K562 (cell line): ENCODE measurements at regions not wholly inside any gene's neighbourhood (a gene's known extent, or its start where the extent isn't known, plus 50 kb on each side); places are given as distances from the start of the nearest gene placed in this dataset.

ENCODE experiments used
- ATAC-seq: fragments of 200-7000 bp; cut with Tn5 transposase; 3 replicates; pipeline ENCODE4 v1.9.1; 2020; ENCODE audit warnings: moderate library complexity
- BruUV-seq: library from RNA; stranded (reverse); fragments of 400-500 nt; replicated peaks from 2 replicates; lab custom pipeline; 2021; lab: Mats Ljungman, UMichigan
- CTCF ChIA-PET: fragments of 300-600 bp; formaldehyde crosslinking; extraction: SDS; loops from one replicate; lab custom pipeline; 2021; ENCODE audit warnings: low intra/inter-chr PET ratio; lab: Yijun Ruan, JAX
- POLR2A ChIA-PET: fragments of 300-600, 350-650 bp; sonication (Branson Sonifier 250); formaldehyde crosslinking; extraction: SDS; loops from one replicate; lab custom pipeline; 2021; ENCODE audit warnings: antibody characterized with exemption, inconsistent platforms; lab: Yijun Ruan, JAX
- DNase-seq, 4 experiments: peaks; one replicate each; pipeline versions ENCODE4 v3.0.0 to v3.0.0-alpha.2; 2011 to 2018; ENCODE audit warnings: low spot score in 3 of 4, mixed read lengths in 3 of 4; ENCODE audit errors: extremely low read depth in 1 of 4
- FAIRE-seq: peaks from 2 replicates; lab custom pipeline; 2011; peaks lifted over from hg19 to GRCh38; lab: Jason Lieb, UNC
- H2AFZ ChIP-seq: 2 replicates; pipeline ENCODE4 v1.6.0; 2011; ENCODE audit warnings: low read depth, low read length, control low read depth, inconsistent platforms
- H3K27ac ChIP-seq: fragments of 200-600 bp; 3 replicates; pipeline ENCODE4 v1.8.0; 2011; ENCODE audit warnings: low read depth, mild to moderate bottlenecking, control low read depth, inconsistent platforms, low read length, moderate library complexity, mixed read lengths; ENCODE audit errors: extremely low read depth
- H3K27me3 ChIP-seq, 2 experiments: fragments of 300-600 bp in 1 of 2; 2 replicates in 1 of 2; 3 replicates in 1 of 2; pipeline versions ENCODE4 v1.6.0 to v1.8.0; 2011; ENCODE audit warnings: inconsistent platforms in 2 of 2, low read length in 2 of 2, mild to moderate bottlenecking in 1 of 2, mixed read lengths in 1 of 2, moderate library complexity in 1 of 2; ENCODE audit not compliant: control insufficient read depth in 2 of 2, insufficient read depth in 2 of 2
- H3K36me3 ChIP-seq: fragments of 300-600 bp; 3 replicates; pipeline ENCODE4 v1.8.0; 2011; ENCODE audit warnings: mild to moderate bottlenecking, low read length, inconsistent platforms; ENCODE audit not compliant: control insufficient read depth, insufficient read depth
- H3K4me1 ChIP-seq, 2 experiments: fragments of 200-600 bp in 1 of 2; replicated peaks in 1 of 2; 2 replicates in 1 of 2; 3 replicates in 1 of 2; pipeline versions ENCODE4 v1.5.1 to v1.8.0; 2011; ENCODE audit warnings: inconsistent platforms in 2 of 2, low read length in 2 of 2, mild to moderate bottlenecking in 1 of 2, mixed read lengths in 1 of 2, moderate library complexity in 1 of 2; ENCODE audit not compliant: control insufficient read depth in 2 of 2, insufficient read depth in 2 of 2
- H3K4me2 ChIP-seq: 2 replicates; pipeline ENCODE4 v1.6.1; 2011; ENCODE audit warnings: low read length, control low read depth, inconsistent platforms, mixed read lengths; ENCODE audit not compliant: insufficient read depth
- H3K4me3 ChIP-seq: fragments of 200-600 bp; sonication (generic), shearing (Covaris generic); 2 replicates; pipeline ENCODE4 v1.5.1; 2016; ENCODE audit warnings: control low read depth, inconsistent platforms
- H3K79me2 ChIP-seq: fragments of 200-600 bp; 3 replicates; pipeline ENCODE4 v1.8.0; 2011; ENCODE audit warnings: low read length, inconsistent platforms; ENCODE audit not compliant: control insufficient read depth, insufficient read depth
- H3K9ac ChIP-seq, 2 experiments: 2 replicates each; pipeline versions ENCODE4 v1.6.0 to v1.6.1; 2011; ENCODE audit warnings: low read depth in 2 of 2, low read length in 2 of 2, control low read depth in 1 of 2, inconsistent platforms in 1 of 2, mild to moderate bottlenecking in 1 of 2, mixed read lengths in 1 of 2; ENCODE audit not compliant: insufficient read depth in 1 of 2
- H3K9me1 ChIP-seq: one replicate; pipeline ENCODE4 v1.6.0; 2011; ENCODE audit warnings: inconsistent platforms, mild to moderate bottlenecking, low read length, moderate library complexity; ENCODE audit not compliant: control insufficient read depth, insufficient read depth
- H3K9me3 ChIP-seq: replicated peaks from 2 replicates; pipeline ENCODE4 v1.5.1; 2011; ENCODE audit warnings: low read depth, low read length, inconsistent platforms; ENCODE audit not compliant: control insufficient read depth, insufficient read depth
- H4K20me1 ChIP-seq: replicated peaks from 2 replicates; pipeline ENCODE4 v1.6.1; 2011; ENCODE audit warnings: low read length, inconsistent platforms, mixed read lengths; ENCODE audit not compliant: control insufficient read depth, insufficient read depth
- BRF1 ChIP-seq: IDR thresholded peaks from 3 replicates; pipeline ENCODE4 v1.6.1; 2011; ENCODE audit warnings: borderline replicate concordance, mild to moderate bottlenecking; ENCODE audit not compliant: insufficient read length; ENCODE audit errors: extremely low read depth
- CBX3 ChIP-seq, 2 experiments: IDR thresholded peaks; 1 replicate in 1 of 2; 2 replicates in 1 of 2; pipeline ENCODE4 v1.6.1; 2012; ENCODE audit warnings: inconsistent platforms in 2 of 2, low read length in 2 of 2, borderline replicate concordance in 1 of 2, control low read depth in 1 of 2
- MAZ ChIP-seq, 2 experiments: fragments of 450-650 bp in 1 of 2; sonication (generic) in 1 of 2; formaldehyde crosslinking; IDR thresholded peaks in 1 of 2; conservative IDR thresholded peaks in 1 of 2; 2 replicates each; pipeline versions ENCODE4 v1.4.0 to v1.5.0; 2020; ENCODE audit warnings: mild to moderate bottlenecking in 1 of 2, missing genetic modification reagents in 1 of 2
- PHF21A ChIP-seq: fragments of 450-650 bp; IDR thresholded peaks from 2 replicates; pipeline ENCODE4 v1.6.1; 2017; ENCODE audit warnings: low read depth, borderline replicate concordance
- PML ChIP-seq: IDR thresholded peaks from 2 replicates; pipeline ENCODE4 v1.6.1; 2012; ENCODE audit warnings: low read length, inconsistent platforms
- POLR2AphosphoS5 ChIP-seq: IDR thresholded peaks from 2 replicates; pipeline ENCODE4 v1.6.1; 2011; ENCODE audit warnings: mild to moderate bottlenecking, low read depth, low read length, moderate library complexity; ENCODE audit not compliant: control insufficient read depth, insufficient read depth
- RAD51 ChIP-seq: fragments of 450-650 bp; IDR thresholded peaks from 2 replicates; pipeline ENCODE4 v1.7.1; 2016; ENCODE audit warnings: low read depth, mild to moderate bottlenecking, borderline replicate concordance
- STAT5A ChIP-seq: IDR thresholded peaks from 2 replicates; pipeline ENCODE4 v1.6.1; 2012; ENCODE audit warnings: low read length, inconsistent platforms, borderline replicate concordance
- ZNF174 ChIP-seq: fragments of 250-450 bp; sonication (Bioruptor Pico); IDR thresholded peaks from 2 replicates; pipeline ENCODE4 v1.4.0; 2020; ENCODE audit warnings: mild to moderate bottlenecking
- ZNF561 ChIP-seq: fragments of 450-650 bp; formaldehyde crosslinking; conservative IDR thresholded peaks from 2 replicates; pipeline ENCODE4 v1.4.0; 2020; ENCODE audit warnings: mild to moderate bottlenecking, moderate library complexity
- ZNF644 ChIP-seq: fragments of 200-800 bp; sonication (Bioruptor generic); IDR thresholded peaks from 2 replicates; pipeline ENCODE4 v1.6.1; 2016; ENCODE audit warnings: low read depth, missing genetic modification characterization, missing compliant biosample characterization
- ZNF830 ChIP-seq: fragments of 250-450 bp; sonication (Bioruptor Pico); IDR thresholded peaks from 2 replicates; pipeline ENCODE4 v1.5.0; 2021; ENCODE audit warnings: mild to moderate bottlenecking
- ZZZ3 ChIP-seq: fragments of 450-650 bp; IDR thresholded peaks from 2 replicates; pipeline ENCODE4 v1.6.1; 2016; ENCODE audit warnings: antibody characterized with exemption, mild to moderate bottlenecking, moderate library complexity
- WGBS: fragments of 100-300 bp; shearing (Covaris generic); methylation state at CpG from one replicate; pipeline ENCODE4 v1.1.6; 2016; ENCODE audit warnings: low coverage, mixed read lengths; ENCODE audit not compliant: insufficient coverage; ENCODE audit errors: missing lambda C conversion rate; 5-methylcytosine and 5-hydroxymethylcytosine counted together
- in situ Hi-C: fragments of 300-500 bp; cut with MboI; formaldehyde crosslinking; loops from 4 replicates; pipeline ENCODE4 v1.15.0; 2018; ENCODE audit warnings: inconsistent platforms, mixed read lengths
- intact Hi-C: fragments of 100-400 bp; cut with micrococcal nuclease; formaldehyde crosslinking; loops from 2 replicates; pipeline ENCODE4 v1.14.2; 2022
- TF ChIP-seq, protein P1 (sequence below): IDR thresholded peaks from 2 replicates; pipeline ENCODE4 v1.6.1; 2016; ENCODE audit warnings: missing genetic modification characterization, missing compliant biosample characterization

DNA sequence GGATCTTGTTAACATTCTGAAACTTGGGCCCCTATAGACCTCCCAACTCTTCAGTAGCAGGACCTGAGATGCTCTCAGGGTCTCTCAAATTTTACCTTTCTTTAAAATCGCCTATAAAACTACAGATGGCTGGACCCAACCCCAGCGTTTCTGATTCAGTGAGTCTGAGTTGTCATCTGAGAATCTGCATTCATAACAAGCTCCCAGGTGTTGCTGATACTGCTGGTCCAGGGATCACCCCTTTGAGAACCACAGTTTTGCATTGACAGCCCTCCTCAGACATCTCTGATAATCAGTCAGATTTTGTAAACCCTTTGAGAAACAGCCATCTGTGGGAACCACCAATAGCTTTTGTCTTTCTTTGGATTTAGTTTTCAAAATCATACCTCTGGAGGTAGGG, 315.8 kb downstream of the CYRIA start:
- Histone ChIP-seq H3K9me1 (no peaks in the 10 kb centered on the region), H4K20me1 (no peaks in the 10 kb centered on the region), H3K4me3 (no peak overlapping the region), H3K4me2 (no peak overlapping the region), H3K79me2 (no peaks in the 10 kb centered on the region), H2AFZ (no peak overlapping the region), H3K4me1 (no peaks in the 10 kb centered on the region), H3K9ac (no peak overlapping the region), H3K27me3 (no peaks in the 10 kb centered on the region), H3K9me3 (no peaks in the 10 kb centered on the region; the same call in 1 of the 2 replicates), H3K36me3 (no peaks in the 10 kb centered on the region), H3K27ac (no peak overlapping the region)
- WGBS, result 4% methylated on average over 2 of the region's 2 CpGs
- ATAC-seq (no peak), FAIRE-seq (no peak), DNase-seq (no peak)
- in situ Hi-C loops (no loop called here), intact Hi-C loops (no loop called here)
- BruUV-seq, result no TSS peak
- ChIA-PET POLR2A (no interaction called here), CTCF (no interaction called here)
- TF ChIP-seq ZNF174 (CRISPR knock-in tag), result no peak
- no peak for TF ChIP-seq STAT5A
- TF ChIP-seq ZZZ3, result no peak
- TF ChIP-seq MAZ (CRISPR knock-in tag; conservative IDR thresholded peaks at IDR 0.05 in 1 of 2, IDR thresholded peaks at IDR 0.05 in 1 of 2), result no peak
- TF ChIP-seq, protein P1, sequence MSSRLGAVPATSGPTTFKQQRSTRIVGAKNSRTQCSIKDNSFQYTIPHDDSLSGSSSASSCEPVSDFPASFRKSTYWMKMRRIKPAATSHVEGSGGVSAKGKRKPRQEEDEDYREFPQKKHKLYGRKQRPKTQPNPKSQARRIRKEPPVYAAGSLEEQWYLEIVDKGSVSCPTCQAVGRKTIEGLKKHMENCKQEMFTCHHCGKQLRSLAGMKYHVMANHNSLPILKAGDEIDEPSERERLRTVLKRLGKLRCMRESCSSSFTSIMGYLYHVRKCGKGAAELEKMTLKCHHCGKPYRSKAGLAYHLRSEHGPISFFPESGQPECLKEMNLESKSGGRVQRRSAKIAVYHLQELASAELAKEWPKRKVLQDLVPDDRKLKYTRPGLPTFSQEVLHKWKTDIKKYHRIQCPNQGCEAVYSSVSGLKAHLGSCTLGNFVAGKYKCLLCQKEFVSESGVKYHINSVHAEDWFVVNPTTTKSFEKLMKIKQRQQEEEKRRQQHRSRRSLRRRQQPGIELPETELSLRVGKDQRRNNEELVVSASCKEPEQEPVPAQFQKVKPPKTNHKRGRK, result no peak
- TF ChIP-seq PHF21A, result no peak
- no peak for TF ChIP-seq CBX3 (IDR thresholded peaks at IDR 0.05; ENCODE audit: borderline replicate concordance in 1 of 2, low read length in 2 of 2)
- TF ChIP-seq ZNF561 (CRISPR knock-in tag), result no peak
- no peak for TF ChIP-seq RAD51
- TF ChIP-seq ZNF830 (CRISPR knock-in tag), result no peak
- no peak for TF ChIP-seq POLR2AphosphoS5
- TF ChIP-seq ZNF644, result no peak
- TF ChIP-seq BRF1, result no peak
- TF ChIP-seq PML, result no peak
